ENCODE measurements at regions not wholly inside any gene's neighbourhood (a gene's known extent, or its start where the extent isn't known, plus 50 kb on each side); places are given as distances from the start of the nearest gene placed in this dataset.

DNA sequence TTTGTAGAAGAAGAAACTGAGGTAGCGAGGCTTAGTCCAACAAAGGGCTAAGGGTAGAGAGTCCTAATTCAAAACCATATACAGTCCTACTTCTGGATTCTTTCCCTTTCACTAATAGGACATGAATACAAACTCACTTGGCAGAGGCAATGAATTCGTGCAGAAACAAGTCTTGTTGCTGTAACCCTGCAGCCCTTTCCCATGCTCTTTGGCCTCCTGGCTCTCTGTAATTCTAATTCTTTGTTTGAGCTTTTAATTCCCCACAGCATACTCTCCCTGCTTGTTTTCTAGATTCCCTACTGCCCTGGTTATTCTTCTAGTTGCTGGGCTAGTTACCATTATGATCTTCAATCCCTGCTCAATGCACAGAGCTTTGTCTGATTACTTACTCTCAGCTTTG, 381.4 kb downstream of the ETNK1 start:
- Histone ChIP-seq H3K27ac (ENCODE audit: control insufficient read depth, insufficient read depth, low read length) (no peak overlapping the region), H3K9ac (ENCODE audit: control insufficient read depth, extremely low read depth, insufficient read depth, low read length) (no peak overlapping the region), H3K4me1 (ENCODE audit: control insufficient read depth, extremely low read depth, insufficient read depth, low read length) (no peaks in the 10 kb centered on the region), H3K4me3 (ENCODE audit: control insufficient read depth in 2 of 3, extremely low read depth in 1 of 3, insufficient read depth in 2 of 3, low read depth in 1 of 3, low read length in 3 of 3) (no peak overlapping the region), H4K20me1 (ENCODE audit: control insufficient read depth, extremely low read depth, insufficient read depth, low read length) (no peaks in the 10 kb centered on the region), H3K4me2 (ENCODE audit: control insufficient read depth, extremely low read depth, insufficient read depth, low read depth, low read length) (no peak overlapping the region), H3K79me2 (ENCODE audit: control insufficient read depth, insufficient read depth, low read length) (no peaks in the 10 kb centered on the region), H3K9me1 (ENCODE audit: control insufficient read depth, extremely low read depth, insufficient read depth, low read length) (no peaks in the 10 kb centered on the region), H3K9me3 (ENCODE audit: control insufficient read depth, low read depth, low read length) (no peaks in the 10 kb centered on the region), H3K36me3 (ENCODE audit: control insufficient read depth in 2 of 2, extremely low read depth in 1 of 2, insufficient read depth in 2 of 2, low read length in 2 of 2) (no peaks in the 10 kb centered on the region), H2AFZ (ENCODE audit: control insufficient read depth, low read length) (no peak overlapping the region), H3K27me3 (ENCODE audit: control insufficient read depth, extremely low read depth, insufficient read depth, low read length) (no peaks in the 10 kb centered on the region)
- DNase-seq (ENCODE audit: low read depth, low spot score) (no peak), FAIRE-seq (no peak)
- dilution Hi-C loops (cut with MboI; ENCODE audit: extremely low pct_ligation_motif_present, low sequenced_read_pairs) = no loop called here
- TF ChIP-seq, protein P1, sequence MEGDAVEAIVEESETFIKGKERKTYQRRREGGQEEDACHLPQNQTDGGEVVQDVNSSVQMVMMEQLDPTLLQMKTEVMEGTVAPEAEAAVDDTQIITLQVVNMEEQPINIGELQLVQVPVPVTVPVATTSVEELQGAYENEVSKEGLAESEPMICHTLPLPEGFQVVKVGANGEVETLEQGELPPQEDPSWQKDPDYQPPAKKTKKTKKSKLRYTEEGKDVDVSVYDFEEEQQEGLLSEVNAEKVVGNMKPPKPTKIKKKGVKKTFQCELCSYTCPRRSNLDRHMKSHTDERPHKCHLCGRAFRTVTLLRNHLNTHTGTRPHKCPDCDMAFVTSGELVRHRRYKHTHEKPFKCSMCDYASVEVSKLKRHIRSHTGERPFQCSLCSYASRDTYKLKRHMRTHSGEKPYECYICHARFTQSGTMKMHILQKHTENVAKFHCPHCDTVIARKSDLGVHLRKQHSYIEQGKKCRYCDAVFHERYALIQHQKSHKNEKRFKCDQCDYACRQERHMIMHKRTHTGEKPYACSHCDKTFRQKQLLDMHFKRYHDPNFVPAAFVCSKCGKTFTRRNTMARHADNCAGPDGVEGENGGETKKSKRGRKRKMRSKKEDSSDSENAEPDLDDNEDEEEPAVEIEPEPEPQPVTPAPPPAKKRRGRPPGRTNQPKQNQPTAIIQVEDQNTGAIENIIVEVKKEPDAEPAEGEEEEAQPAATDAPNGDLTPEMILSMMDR (optimal IDR thresholded peaks at IDR 0.05 in 1 of 3, IDR thresholded peaks at IDR 0.05 in 1 of 3, conservative IDR thresholded peaks at IDR 0.05 in 1 of 3; ENCODE audit: extremely low read depth in 1 of 3, insufficient read depth in 2 of 3, low read length in 3 of 3) = no peak
- TF ChIP-seq EZH2 (IDR thresholded peaks at IDR 0.05; ENCODE audit: low read length) = no peak

DNA sequence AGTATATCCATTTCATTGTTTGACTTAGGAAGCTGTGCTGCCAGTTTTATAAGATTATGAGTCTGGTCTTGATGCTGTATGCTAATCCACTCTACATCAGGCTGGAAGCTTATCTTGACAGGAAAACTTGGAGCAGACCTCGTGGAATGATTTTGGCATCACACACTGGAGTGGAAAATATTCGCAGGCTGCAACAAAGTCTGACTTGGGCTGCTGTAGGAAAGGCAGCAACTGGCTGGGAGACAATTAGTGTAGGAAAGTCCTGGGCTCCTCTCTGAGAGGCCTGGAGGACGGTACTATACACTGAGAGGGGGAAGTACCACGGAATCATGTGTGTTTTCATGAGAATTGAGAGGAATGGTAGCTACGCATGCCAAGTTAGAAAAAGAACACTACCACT, 383.7 kb downstream of the ETNK1 start:
- FAIRE-seq = no peak

More for the DNA sequence above, 383.7 kb downstream of the ETNK1 start:
- Histone ChIP-seq H2AFZ (ENCODE audit: control insufficient read depth, low read length) (no peak overlapping the region), H3K27ac (ENCODE audit: control insufficient read depth, insufficient read depth, low read length) (no peak overlapping the region), H3K4me1 (ENCODE audit: control insufficient read depth, extremely low read depth, insufficient read depth, low read length) (no peaks in the 10 kb centered on the region), H3K36me3 (ENCODE audit: control insufficient read depth in 2 of 2, extremely low read depth in 1 of 2, insufficient read depth in 2 of 2, low read length in 2 of 2) (no peaks in the 10 kb centered on the region), H3K4me3 (ENCODE audit: control insufficient read depth in 2 of 3, extremely low read depth in 1 of 3, insufficient read depth in 2 of 3, low read depth in 1 of 3, low read length in 3 of 3) (no peak overlapping the region), H3K4me2 (ENCODE audit: control insufficient read depth, extremely low read depth, insufficient read depth, low read depth, low read length) (no peak overlapping the region), H3K27me3 (ENCODE audit: control insufficient read depth, extremely low read depth, insufficient read depth, low read length) (no peaks in the 10 kb centered on the region), H3K9me3 (ENCODE audit: control insufficient read depth, low read depth, low read length) (no peaks in the 10 kb centered on the region), H3K79me2 (ENCODE audit: control insufficient read depth, insufficient read depth, low read length) (no peaks in the 10 kb centered on the region), H3K9me1 (ENCODE audit: control insufficient read depth, extremely low read depth, insufficient read depth, low read length) (no peaks in the 10 kb centered on the region), H3K9ac (ENCODE audit: control insufficient read depth, extremely low read depth, insufficient read depth, low read length) (no peak overlapping the region), H4K20me1 (ENCODE audit: control insufficient read depth, extremely low read depth, insufficient read depth, low read length) (no peaks in the 10 kb centered on the region)
- dilution Hi-C loops (cut with MboI; ENCODE audit: extremely low pct_ligation_motif_present, low sequenced_read_pairs) = no loop called here
- DNase-seq (ENCODE audit: low read depth, low spot score) = no peak
- TF ChIP-seq EZH2 (IDR thresholded peaks at IDR 0.05; ENCODE audit: low read length) = no peak
- TF ChIP-seq, protein P1 (optimal IDR thresholded peaks at IDR 0.05 in 1 of 3, IDR thresholded peaks at IDR 0.05 in 1 of 3, conservative IDR thresholded peaks at IDR 0.05 in 1 of 3; ENCODE audit: extremely low read depth in 1 of 3, insufficient read depth in 2 of 3, low read length in 3 of 3) = no peak

All from keratinocyte (primary cell).